Rectal smooth muscle tissue (tissue), 1 donor: ENCODE measurements at regions not wholly inside any gene's neighbourhood (a gene's known extent, or its start where the extent isn't known, plus 50 kb on each side); places are given as distances from the start of the nearest gene placed in this dataset.
"Not testable (repeated sequence)": the region's sequence is repeated elsewhere in the genome, so short reads cannot be mapped to it uniquely, and the experiment has no call there.

ENCODE experiments used
- H3K27ac ChIP-seq: one replicate; pipeline ENCODE4 v1.7.0; 2013; ENCODE audit warnings: low read depth, low read length, inconsistent platforms
- H3K27me3 ChIP-seq: one replicate; pipeline ENCODE4 v1.7.0; 2013; ENCODE audit warnings: low read length; ENCODE audit not compliant: control insufficient read depth, insufficient read depth
- H3K36me3 ChIP-seq: one replicate; pipeline ENCODE4 v1.7.0; 2013; ENCODE audit warnings: low read length; ENCODE audit not compliant: control insufficient read depth, insufficient read depth
- H3K4me1 ChIP-seq: one replicate; pipeline ENCODE4 v1.7.0; 2013; ENCODE audit warnings: low read length; ENCODE audit not compliant: control insufficient read depth, insufficient read depth
- H3K4me3 ChIP-seq: one replicate; pipeline ENCODE4 v1.7.0; 2013; ENCODE audit warnings: low read length
- H3K9ac ChIP-seq: one replicate; pipeline ENCODE4 v1.7.0; 2013; ENCODE audit warnings: low read length

DNA sequence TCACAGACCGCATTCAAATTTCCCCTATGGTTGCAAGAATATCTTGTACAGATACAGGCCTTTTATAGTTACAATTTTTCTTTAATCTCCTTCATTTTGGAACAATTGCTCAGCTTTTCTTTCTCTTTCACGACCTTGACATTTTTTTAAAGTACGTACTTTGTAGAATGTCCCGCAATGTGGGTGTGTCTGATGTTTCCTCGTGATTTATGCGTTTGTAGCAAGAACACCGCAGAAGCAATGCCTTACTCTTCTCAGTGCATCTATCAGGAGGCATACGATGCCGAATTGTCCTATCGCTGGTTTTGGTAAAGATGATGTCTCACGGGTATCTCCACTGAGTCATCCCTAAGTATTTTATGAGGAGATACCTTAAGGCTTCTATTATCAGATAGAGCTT lies 76.9 kb upstream of the RALGPS2 start:
- Histone ChIP-seq H3K27ac (no peak overlapping the region), H3K4me3 (no peak overlapping the region), H3K4me1 (no peaks in the 10 kb centered on the region), H3K27me3 (no peaks in the 10 kb centered on the region), H3K36me3 (no peaks in the 10 kb centered on the region), H3K9ac (no peak overlapping the region)

DNA sequence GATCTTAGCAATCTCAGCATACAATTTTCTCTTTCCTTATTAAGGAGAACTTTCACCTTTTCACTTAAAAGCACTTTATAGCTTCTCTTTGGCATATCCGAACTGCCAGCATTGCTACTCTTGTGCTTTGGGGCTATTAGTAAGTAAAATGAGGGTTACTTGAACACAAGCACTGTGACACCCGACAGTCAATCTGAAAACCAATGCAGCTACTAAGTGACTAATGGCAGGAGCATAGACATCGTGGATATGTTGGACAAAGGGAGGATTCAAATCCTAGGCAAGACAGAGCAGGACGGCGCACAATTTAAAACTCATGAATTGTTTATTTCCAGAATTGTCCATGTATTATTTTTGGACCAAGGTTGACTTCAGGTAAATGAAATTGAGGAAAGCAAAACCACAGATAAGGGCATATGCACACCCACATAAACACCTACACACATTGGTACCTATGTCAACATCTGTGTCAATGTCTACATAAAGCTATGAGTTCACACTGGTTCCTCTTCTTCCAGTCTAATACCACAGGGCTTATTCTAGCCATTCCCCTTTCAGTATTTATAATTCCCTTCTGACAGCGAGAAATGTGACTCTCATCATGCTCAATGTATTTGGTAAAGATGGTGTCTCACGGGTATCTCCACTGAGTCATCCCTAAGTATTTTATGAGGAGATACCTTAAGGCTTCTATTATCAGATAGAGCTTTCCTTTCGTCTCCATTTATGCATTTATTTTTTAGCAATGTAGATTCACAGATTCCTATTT lies 75.3 kb upstream of the RALGPS2 start:
- H3K27ac ChIP-seq: no peak overlapping the region
- no peak overlapping the region for H3K4me3 ChIP-seq
- no peak overlapping the region for H3K9ac ChIP-seq
- H3K36me3 ChIP-seq: no peaks in the 10 kb centered on the region
- H3K27me3 ChIP-seq: no peaks in the 10 kb centered on the region
- no peaks in the 10 kb centered on the region for H3K4me1 ChIP-seq

DNA sequence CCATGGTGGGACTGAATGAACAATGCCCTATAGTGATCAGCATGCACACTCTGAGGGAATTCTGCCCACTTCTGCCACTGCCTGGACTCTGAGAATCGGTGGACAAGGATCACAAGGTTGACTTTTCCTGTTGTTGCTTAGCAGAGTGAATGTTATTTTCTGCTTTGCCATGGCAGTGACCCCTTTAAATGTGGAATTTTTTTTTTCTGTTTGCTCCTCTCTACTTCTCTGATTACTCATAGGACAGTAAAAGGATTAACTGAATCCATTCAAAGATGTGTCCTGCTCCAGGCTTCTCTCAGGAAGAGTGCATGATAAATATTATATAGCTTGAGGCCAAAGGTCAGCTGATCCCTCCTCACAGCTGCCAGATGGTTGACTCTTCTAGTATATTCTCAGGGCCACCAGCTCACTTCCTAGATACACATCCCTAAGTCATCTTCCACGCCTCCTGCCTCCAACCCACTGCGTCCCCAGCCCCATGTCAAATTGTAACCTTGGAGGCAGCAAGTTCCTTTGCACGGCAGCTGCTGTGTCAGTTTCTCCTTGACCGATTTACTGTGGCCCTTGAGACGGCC lies 74.0 kb upstream of the RALGPS2 start:
- Histone ChIP-seq H3K9ac (no peak overlapping the region), H3K27ac (no peak overlapping the region), H3K4me1 (no peaks in the 10 kb centered on the region), H3K4me3 (no peak overlapping the region), H3K36me3 (no peaks in the 10 kb centered on the region), H3K27me3 (no peaks in the 10 kb centered on the region)

DNA sequence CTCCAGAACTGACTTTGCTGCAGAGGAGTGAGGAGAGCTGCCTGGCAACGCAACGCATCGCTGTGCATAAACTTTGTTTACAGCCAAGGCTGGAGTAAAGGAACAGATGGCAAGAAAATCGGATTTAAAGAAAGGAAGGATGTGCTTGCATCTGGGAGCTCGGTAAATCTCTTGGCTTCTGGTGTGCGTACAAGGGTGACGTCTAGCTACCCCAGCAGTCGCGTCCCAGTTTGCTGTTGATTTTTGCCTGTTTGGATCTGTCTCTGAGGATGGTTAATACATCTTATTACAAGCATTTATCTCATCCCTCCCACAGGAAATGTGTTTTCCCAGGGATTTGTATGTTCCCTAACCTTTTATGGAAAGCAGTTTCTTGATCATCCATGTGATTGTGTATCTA lies 73.3 kb upstream of the RALGPS2 start:
- peak overlapping the region; percentile 28 for H3K4me3 ChIP-seq
- peak overlapping the region; percentile 26 for H3K27ac ChIP-seq

DNA sequence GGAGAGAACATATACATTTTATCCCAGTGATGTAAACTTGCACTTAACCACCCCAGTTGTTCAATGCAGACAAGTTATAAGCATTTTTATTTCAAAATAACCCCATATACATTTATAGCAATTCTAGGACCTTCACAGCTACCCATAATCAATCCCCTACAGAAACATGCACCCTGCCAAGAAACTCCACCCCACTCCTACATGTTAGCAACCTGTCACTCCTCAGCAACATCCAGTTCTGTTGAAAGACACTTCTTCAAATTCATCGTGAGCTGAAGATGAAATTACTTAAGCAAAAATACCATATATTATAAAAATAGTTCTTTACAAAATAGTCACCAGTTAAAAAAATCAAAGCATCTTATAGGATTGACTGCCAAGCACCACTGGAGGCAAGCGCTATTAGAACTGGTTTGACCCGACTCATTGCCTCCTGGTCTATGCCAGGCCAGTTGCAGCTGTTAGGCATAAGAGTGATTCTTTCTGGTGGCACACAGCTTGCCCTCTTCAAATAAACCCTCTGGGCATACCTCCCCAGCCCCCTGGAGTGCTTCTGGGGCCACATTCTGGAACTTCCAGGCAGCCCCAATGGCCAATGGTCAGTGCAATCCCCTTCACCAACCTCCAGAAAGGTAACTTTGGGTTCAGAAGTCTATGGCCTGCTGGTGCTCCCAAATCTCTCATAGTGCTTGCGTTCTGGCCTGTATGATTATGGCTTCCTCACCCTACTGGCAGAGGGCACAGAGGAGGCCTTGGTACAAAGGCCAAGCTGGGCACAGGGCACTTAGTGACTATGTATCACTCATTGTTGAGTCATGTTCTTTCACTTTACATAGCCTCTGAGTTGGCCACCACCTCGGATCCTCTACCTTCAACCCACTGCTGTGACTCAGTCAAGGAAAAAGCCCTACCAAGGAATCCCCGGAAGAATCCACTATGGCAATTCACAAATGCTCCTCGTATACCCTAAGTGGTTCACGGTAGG lies 72.2 kb upstream of the RALGPS2 start:
- Histone ChIP-seq H3K4me3 (no peak overlapping the region), H3K9ac (no peak overlapping the region), H3K27ac (no peak overlapping the region), H3K27me3 (no peaks in the 10 kb centered on the region), H3K36me3 (no peaks in the 10 kb centered on the region), H3K4me1 (no peaks in the 10 kb centered on the region)

More for the DNA sequence above, 73.3 kb upstream of the RALGPS2 start:
- H3K9ac ChIP-seq: no peak overlapping the region
- H3K27me3 ChIP-seq: no peaks in the 10 kb centered on the region
- H3K4me1 ChIP-seq: no peaks in the 10 kb centered on the region
- no peaks in the 10 kb centered on the region for H3K36me3 ChIP-seq

DNA sequence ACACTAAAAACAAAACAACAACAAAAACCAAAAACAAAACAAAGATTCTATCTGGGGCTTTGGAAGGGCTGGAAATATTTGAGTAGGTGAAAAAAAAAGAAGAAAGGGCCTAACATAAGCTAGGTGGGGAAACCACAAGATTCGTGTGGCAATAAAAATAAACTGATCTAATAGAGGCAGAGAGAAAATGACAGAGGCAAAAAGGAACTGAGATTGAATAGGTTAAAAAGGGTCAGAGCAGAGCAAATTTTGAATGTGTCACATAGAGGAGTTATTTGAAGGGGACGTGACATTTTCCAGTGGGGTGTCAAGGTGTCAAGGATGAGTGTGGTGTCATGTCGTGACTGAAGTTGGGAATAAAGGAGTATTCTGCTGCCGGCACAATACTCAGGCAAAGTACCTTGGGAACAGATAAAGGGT lies 65.2 kb upstream of the RALGPS2 start:
- H3K9ac ChIP-seq: no peak overlapping the region
- H3K4me3 ChIP-seq: no peak overlapping the region
- no peaks in the 10 kb centered on the region for H3K27me3 ChIP-seq
- H3K4me1 ChIP-seq: no peaks in the 10 kb centered on the region
- no peak overlapping the region for H3K27ac ChIP-seq
- H3K36me3 ChIP-seq: no peaks in the 10 kb centered on the region

DNA sequence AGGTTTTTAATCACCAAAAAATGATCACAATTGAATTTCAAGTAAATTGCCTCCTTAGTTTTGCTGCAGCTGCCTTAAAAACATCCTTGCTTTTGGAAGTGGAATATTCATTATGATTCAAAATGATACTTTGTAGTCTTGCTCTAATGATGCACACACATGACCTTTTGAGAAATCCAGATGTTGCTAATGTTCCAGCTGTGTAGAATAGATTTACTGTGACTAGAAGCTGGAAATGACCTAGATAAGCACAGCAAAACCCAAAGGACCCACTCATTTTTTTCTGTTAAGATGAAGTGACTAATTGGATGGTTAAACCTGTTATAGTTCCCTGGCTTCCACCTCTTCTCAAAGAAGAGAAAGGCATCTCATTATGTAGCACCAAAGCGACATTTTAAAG lies 64.6 kb upstream of the RALGPS2 start:
- H3K4me1 ChIP-seq: no peaks in the 10 kb centered on the region
- no peaks in the 10 kb centered on the region for H3K36me3 ChIP-seq
- H3K9ac ChIP-seq: no peak overlapping the region
- no peaks in the 10 kb centered on the region for H3K27me3 ChIP-seq
- H3K27ac ChIP-seq: no peak overlapping the region
- H3K4me3 ChIP-seq: no peak overlapping the region

DNA sequence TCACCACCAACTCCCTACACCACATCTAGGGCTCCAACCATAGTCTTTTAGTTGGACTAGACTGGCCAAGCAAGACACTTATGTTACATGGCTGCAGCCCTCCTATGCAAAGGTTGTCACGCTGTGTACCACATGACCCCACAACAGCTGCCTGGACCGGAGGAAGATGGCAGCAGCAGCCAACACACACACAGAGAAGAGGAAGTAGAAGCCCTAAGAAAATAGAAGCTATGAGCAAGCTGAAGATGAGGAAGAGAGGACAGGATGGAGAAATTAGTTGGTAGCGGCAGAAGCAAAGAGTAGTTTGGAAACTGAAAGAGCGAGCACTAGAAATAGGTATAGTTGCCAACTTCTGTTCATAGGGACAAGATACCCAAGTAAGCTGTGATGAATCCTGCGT lies 60.8 kb upstream of the RALGPS2 start:
- no peaks in the 10 kb centered on the region for H3K4me1 ChIP-seq
- H3K4me3 ChIP-seq: no peak overlapping the region
- no peaks in the 10 kb centered on the region for H3K36me3 ChIP-seq
- H3K9ac ChIP-seq: no peak overlapping the region
- H3K27me3 ChIP-seq: no peaks in the 10 kb centered on the region
- H3K27ac ChIP-seq: no peak overlapping the region

DNA sequence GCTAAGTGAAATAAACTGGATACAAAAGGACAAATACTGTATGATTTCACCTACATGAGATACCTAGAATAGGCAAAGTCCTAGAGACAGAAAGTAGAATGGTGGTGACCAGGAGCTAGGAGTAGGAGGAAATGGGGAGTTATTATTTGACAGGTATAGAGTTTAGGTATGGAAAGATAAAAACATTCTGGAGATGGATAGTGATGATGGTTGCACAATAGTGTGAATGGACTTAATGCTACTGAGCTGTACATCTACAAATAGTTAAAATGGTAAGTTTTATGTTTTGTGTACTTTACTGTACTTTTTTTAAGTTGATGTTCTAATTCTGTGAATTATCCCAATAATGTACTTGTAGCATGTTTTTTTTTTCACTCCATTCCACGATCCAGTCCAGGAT lies 59.5 kb upstream of the RALGPS2 start:
- H3K36me3 ChIP-seq: no peaks in the 10 kb centered on the region
- no peak overlapping the region for H3K9ac ChIP-seq
- H3K4me3 ChIP-seq: no peak overlapping the region
- H3K27me3 ChIP-seq: no peaks in the 10 kb centered on the region
- H3K4me1 ChIP-seq: no peaks in the 10 kb centered on the region
- H3K27ac ChIP-seq: no peak overlapping the region

DNA sequence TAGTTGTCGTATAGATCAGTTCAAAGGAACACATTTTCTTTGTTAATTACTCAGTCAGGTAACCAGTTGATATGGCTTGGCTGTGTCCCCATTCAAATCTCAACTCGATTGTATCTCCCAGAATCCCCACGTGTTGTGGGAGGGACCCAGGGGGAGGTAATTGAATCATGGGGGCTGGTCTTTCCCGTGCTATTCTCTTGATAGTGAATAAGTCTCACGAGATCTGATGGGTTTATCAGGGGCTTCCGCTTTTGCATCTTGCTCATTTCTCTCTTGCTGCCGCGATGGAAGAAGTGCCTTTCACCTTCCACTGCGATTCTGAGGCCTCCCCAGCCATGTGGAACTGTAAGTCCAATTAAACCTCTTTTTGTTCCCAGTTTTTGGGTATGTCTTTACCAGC lies 58.2 kb upstream of the RALGPS2 start:
- H3K4me3 ChIP-seq, H3K27me3 ChIP-seq, H3K36me3 ChIP-seq, H3K9ac ChIP-seq, H3K27ac ChIP-seq, H3K4me1 ChIP-seq: not testable (repeated sequence)

DNA sequence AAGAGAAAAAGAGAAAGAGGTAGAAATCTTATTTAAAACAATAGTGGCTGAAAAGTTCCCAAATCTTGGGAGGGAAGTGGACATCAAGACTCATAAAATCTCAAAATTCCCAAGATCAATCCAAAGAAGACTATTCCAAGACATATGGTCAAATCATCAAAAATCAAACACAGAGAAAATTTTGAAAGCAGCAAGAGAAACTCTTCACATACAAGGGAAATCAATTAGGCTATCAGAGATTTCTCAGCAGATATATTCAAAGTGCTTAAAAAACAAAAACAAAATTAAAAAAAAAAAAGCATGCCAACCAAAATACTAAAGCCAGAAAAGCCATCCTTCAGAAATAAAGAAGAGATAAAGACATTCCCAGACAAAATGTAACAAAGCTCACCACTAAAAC lies 52.6 kb upstream of the RALGPS2 start:
- Histone ChIP-seq H3K9ac (no peak overlapping the region), H3K36me3 (no peaks in the 10 kb centered on the region), H3K27ac (no peak overlapping the region), H3K4me3 (no peak overlapping the region), H3K27me3 (no peaks in the 10 kb centered on the region), H3K4me1 (no peaks in the 10 kb centered on the region)

DNA sequence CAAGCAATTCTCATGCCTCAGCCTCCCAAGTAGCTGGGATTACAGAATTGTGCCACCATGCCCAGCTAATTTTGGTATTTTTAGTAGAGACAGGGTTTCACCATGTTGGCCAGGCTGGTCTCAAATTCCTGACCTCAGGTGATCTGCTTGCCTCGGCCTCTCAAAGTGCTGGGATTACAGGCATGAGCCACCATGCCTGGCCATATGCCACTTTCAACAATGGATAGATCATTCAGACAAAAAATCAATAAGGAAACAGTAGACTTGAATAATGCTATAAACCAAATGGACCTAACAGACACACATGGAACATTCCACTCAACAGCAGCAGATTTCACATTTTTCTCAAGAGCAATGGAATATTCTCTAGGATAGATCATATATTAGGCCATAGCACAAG lies 50.5 kb upstream of the RALGPS2 start:
- H3K4me1 ChIP-seq, H3K9ac ChIP-seq, H3K27me3 ChIP-seq, H3K27ac ChIP-seq, H3K36me3 ChIP-seq, H3K4me3 ChIP-seq: not testable (repeated sequence)
